RWPE1 (cell line): ENCODE measurements at regions not wholly inside any gene's neighbourhood (a gene's known extent, or its start where the extent isn't known, plus 50 kb on each side); places are given as distances from the start of the nearest gene placed in this dataset.
"Not testable (repeated sequence)": the region's sequence is repeated elsewhere in the genome, so short reads cannot be mapped to it uniquely, and the experiment has no call there.

ENCODE experiments used
- CTCF ChIA-PET: fragments of 350-600 bp; sonication (Branson Sonifier 250); formaldehyde crosslinking; extraction: SDS; loops from one replicate; lab custom pipeline; 2021; lab: Yijun Ruan, JAX
- POLR2A ChIA-PET: fragments of 400-600 bp; formaldehyde crosslinking; extraction: SDS; loops from one replicate; lab custom pipeline; 2020; ENCODE audit warnings: antibody characterized with exemption; ENCODE audit not compliant: low non-redundant PET; lab: Yijun Ruan, JAX
- DNase-seq: peaks from one replicate; pipeline ENCODE4 v3.0.0; 2012; ENCODE audit warnings: low spot score
- H3K27ac ChIP-seq: fragments of 450-650 bp; 2 replicates; pipeline ENCODE4 v1.5.1; 2017
- CTCF ChIP-seq: fragments of 450-650 bp; conservative IDR thresholded peaks from 2 replicates; pipeline ENCODE4 v1.5.1; 2017; ENCODE audit warnings: low read depth, mild to moderate bottlenecking

GRCh38 chr12:83244001-83244400 is 557.3 kb downstream of the TMTC2 start:
- POLR2A ChIA-PET, result no interaction called here
- CTCF ChIA-PET, result no interaction called here
- no peak overlapping the region for H3K27ac ChIP-seq
- no peak for TF ChIP-seq CTCF
- DNase-seq, result no peak

- H3K27ac ChIP-seq, DNase-seq, POLR2A ChIA-PET, CTCF ChIA-PET: not testable (repeated sequence)
Measured at GRCh38 chr12:83233987-83234386, 547.3 kb downstream of the TMTC2 start.

- DNase-seq, POLR2A ChIA-PET, H3K27ac ChIP-seq, CTCF ChIA-PET: not testable (repeated sequence)
Measured at GRCh38 chr12:83226960-83227359, 540.3 kb downstream of the TMTC2 start.

- ChIA-PET POLR2A (no interaction called here), CTCF (no interaction called here)
- no peak for DNase-seq
- no peak overlapping the region for H3K27ac ChIP-seq
- TF ChIP-seq CTCF, result no peak
Measured at GRCh38 chr12:83225806-83226205, 539.1 kb downstream of the TMTC2 start.

- no peak for DNase-seq
Measured at GRCh38 chr12:83224012-83224411, 537.3 kb downstream of the TMTC2 start.

GRCh38 chr12:83220774-83221173 is 534.1 kb downstream of the TMTC2 start:
- no peak overlapping the region for H3K27ac ChIP-seq
- CTCF ChIA-PET, result no interaction called here
- no peak for DNase-seq
- POLR2A ChIA-PET, result no interaction called here
- TF ChIP-seq CTCF, result no peak

More at GRCh38 chr12:83224012-83224411, 537.3 kb downstream of the TMTC2 start:
- no peak for TF ChIP-seq CTCF
- ChIA-PET CTCF (interaction anchor here (1.1 kb wide), 1 partner anchor 13 kb away, joined by 3 read pairs; no protein-coding TSS in a partner anchor), POLR2A (no interaction called here)
- H3K27ac ChIP-seq, result no peak overlapping the region

- no peak overlapping the region for H3K27ac ChIP-seq
- no peak for TF ChIP-seq CTCF
- CTCF ChIA-PET, result no interaction called here
- POLR2A ChIA-PET, result no interaction called here
- no peak for DNase-seq
Measured at GRCh38 chr12:83216230-83216629, 529.5 kb downstream of the TMTC2 start.

GRCh38 chr12:83214185-83214584 is 527.5 kb downstream of the TMTC2 start:
- ChIA-PET POLR2A (no interaction called here), CTCF (interaction anchor here (0.5 to 0.6 kb wide), 2 partner anchors 34 to 369 kb away, joined by 4 to 5 read pairs; no protein-coding TSS in a partner anchor)
- no peak overlapping the region for H3K27ac ChIP-seq
- DNase-seq, result no peak
- TF ChIP-seq CTCF, result no peak
